ENCODE measurements at regions not wholly inside any gene's neighbourhood (a gene's known extent, or its start where the extent isn't known, plus 50 kb on each side); places are given as distances from the start of the nearest gene placed in this dataset.

- TF ChIP-seq CREB5 (CRISPR knock-in tag; IDR thresholded peaks at IDR 0.05; ENCODE audit: low read depth) (no peak), RARB (CRISPR knock-in tag; IDR thresholded peaks at IDR 0.05) (no peak), TOX (CRISPR knock-in tag; IDR thresholded peaks at IDR 0.05; ENCODE audit: borderline replicate concordance) (no peak), ZNF70 (CRISPR knock-in tag; IDR thresholded peaks at IDR 0.05) (no peak), ZFP30 (CRISPR knock-in tag; IDR thresholded peaks at IDR 0.05) (no peak), TCF4 (CRISPR knock-in tag; IDR thresholded peaks at IDR 0.05; ENCODE audit: borderline replicate concordance) (no peak), ISL1 (CRISPR knock-in tag; IDR thresholded peaks at IDR 0.05) (no peak), TSHZ2 (CRISPR knock-in tag; IDR thresholded peaks at IDR 0.05) (no peak), PPARA (CRISPR knock-in tag; IDR thresholded peaks at IDR 0.05; ENCODE audit: borderline replicate concordance) (no peak), ZC3H10 (CRISPR knock-in tag; IDR thresholded peaks at IDR 0.05) (no peak), GLIS3 (CRISPR knock-in tag; IDR thresholded peaks at IDR 0.05) (no peak), BACH2 (CRISPR knock-in tag; IDR thresholded peaks at IDR 0.05; ENCODE audit: borderline replicate concordance) (no peak), ARNTL (CRISPR knock-in tag; IDR thresholded peaks at IDR 0.05; ENCODE audit: borderline replicate concordance, low read depth) (no peak)
- TF ChIP-seq, protein P1, sequence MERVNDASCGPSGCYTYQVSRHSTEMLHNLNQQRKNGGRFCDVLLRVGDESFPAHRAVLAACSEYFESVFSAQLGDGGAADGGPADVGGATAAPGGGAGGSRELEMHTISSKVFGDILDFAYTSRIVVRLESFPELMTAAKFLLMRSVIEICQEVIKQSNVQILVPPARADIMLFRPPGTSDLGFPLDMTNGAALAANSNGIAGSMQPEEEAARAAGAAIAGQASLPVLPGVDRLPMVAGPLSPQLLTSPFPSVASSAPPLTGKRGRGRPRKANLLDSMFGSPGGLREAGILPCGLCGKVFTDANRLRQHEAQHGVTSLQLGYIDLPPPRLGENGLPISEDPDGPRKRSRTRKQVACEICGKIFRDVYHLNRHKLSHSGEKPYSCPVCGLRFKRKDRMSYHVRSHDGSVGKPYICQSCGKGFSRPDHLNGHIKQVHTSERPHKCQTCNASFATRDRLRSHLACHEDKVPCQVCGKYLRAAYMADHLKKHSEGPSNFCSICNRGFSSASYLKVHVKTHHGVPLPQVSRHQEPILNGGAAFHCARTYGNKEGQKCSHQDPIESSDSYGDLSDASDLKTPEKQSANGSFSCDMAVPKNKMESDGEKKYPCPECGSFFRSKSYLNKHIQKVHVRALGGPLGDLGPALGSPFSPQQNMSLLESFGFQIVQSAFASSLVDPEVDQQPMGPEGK (CRISPR knock-in tag; IDR thresholded peaks at IDR 0.05; ENCODE audit: borderline replicate concordance): no peak
Measured at GRCh38 chr5:68720884-68721610, 372.8 kb upstream of the SLC30A5 start.

Data from SK-N-SH treated with all-trans-retinoic acid at 6 μM for 48 hours (cell line).